BJ (cell line): ENCODE measurements at regions not wholly inside any gene's neighbourhood (a gene's known extent, or its start where the extent isn't known, plus 50 kb on each side); places are given as distances from the start of the nearest gene placed in this dataset.
"Not testable (repeated sequence)": the region's sequence is repeated elsewhere in the genome, so short reads cannot be mapped to it uniquely, and the experiment has no call there.

Experiments used
- CTCF ChIA-PET: fragments of 350-600 bp; formaldehyde crosslinking; extraction: SDS; loops from one replicate; lab custom pipeline; 2021; ENCODE audit warnings: antibody characterized with exemption, inconsistent platforms; lab: Yijun Ruan, JAX
- POLR2A ChIA-PET: fragments of 300-600 bp; sonication (Branson Sonifier 250); formaldehyde crosslinking; extraction: SDS; loops from one replicate; lab custom pipeline; 2021; ENCODE audit warnings: antibody characterized with exemption; lab: Charles Lee
- DNase-seq: peaks from one replicate; pipeline ENCODE4 v3.0.0-alpha.2; 2011; ENCODE audit warnings: low read depth
- H3K27me3 ChIP-seq: 2 replicates; pipeline ENCODE4 v1.6.0; 2011; ENCODE audit warnings: low read length; ENCODE audit not compliant: control insufficient read depth, insufficient read depth
- H3K36me3 ChIP-seq: 2 replicates; pipeline ENCODE4 v1.5.1; 2011; ENCODE audit warnings: low read length; ENCODE audit not compliant: control insufficient read depth, insufficient read depth
- H3K4me3 ChIP-seq: 2 replicates; pipeline ENCODE4 v1.5.1; 2011; ENCODE audit warnings: low read depth, mild to moderate bottlenecking, control low read depth, low read length
- CTCF ChIP-seq: IDR thresholded peaks from 2 replicates; pipeline ENCODE4 v1.5.1; 2011; ENCODE audit warnings: low read depth, mild to moderate bottlenecking, control low read depth, inconsistent platforms, low read length, moderate library complexity; ENCODE audit not compliant: insufficient read depth

- DNase-seq, result no peak
- Histone ChIP-seq H3K27me3 (peaks cover 5% of the 10 kb centered on the region; the same call in 1 of the 2 replicates), H3K4me3 (no peak overlapping the region), H3K36me3 (no peaks in the 10 kb centered on the region)
- ChIA-PET POLR2A (no interaction called here), CTCF (no interaction called here)
- TF ChIP-seq CTCF, result no peak
Observed at GRCh38 chr6:15016813-15017212, 229.1 kb upstream of the JARID2 start.

GRCh38 chr6:15017261-15017660, 228.6 kb upstream of the JARID2 start:
- TF ChIP-seq CTCF, result no peak
- H3K36me3 ChIP-seq, result no peaks in the 10 kb centered on the region
- ChIA-PET POLR2A (no interaction called here), CTCF (no interaction called here)
- no peak for DNase-seq
- peaks cover 5% of the 10 kb centered on the region; the same call in 1 of the 2 replicates for H3K27me3 ChIP-seq
- no peak overlapping the region for H3K4me3 ChIP-seq

GRCh38 chr6:15017803-15018202, 228.1 kb upstream of the JARID2 start:
- H3K36me3 ChIP-seq, result no peaks in the 10 kb centered on the region
- POLR2A ChIA-PET, result no interaction called here
- TF ChIP-seq CTCF, result no peak
- H3K27me3 ChIP-seq, result peaks cover 5% of the 10 kb centered on the region; the same call in 1 of the 2 replicates
- no peak overlapping the region for H3K4me3 ChIP-seq
- CTCF ChIA-PET, result no interaction called here
- no peak for DNase-seq

GRCh38 chr6:15020119-15020770, 225.6 kb upstream of the JARID2 start:
- POLR2A ChIA-PET, result no interaction called here

GRCh38 chr6:15021074-15021473, 224.8 kb upstream of the JARID2 start:
- ChIA-PET CTCF (no interaction called here), POLR2A (no interaction called here)
- TF ChIP-seq CTCF, result no peak
- Histone ChIP-seq H3K36me3 (no peaks in the 10 kb centered on the region), H3K4me3 (no peak overlapping the region), H3K27me3 (peaks cover 5% of the 10 kb centered on the region; the same call in 1 of the 2 replicates)
- DNase-seq, result no peak

More at GRCh38 chr6:15020119-15020770, 225.6 kb upstream of the JARID2 start:
- peaks cover 5% of the 10 kb centered on the region; the same call in 1 of the 2 replicates for H3K27me3 ChIP-seq
- H3K4me3 ChIP-seq, result no peak overlapping the region
- H3K36me3 ChIP-seq, result no peaks in the 10 kb centered on the region
- no peak for TF ChIP-seq CTCF
- no peak for DNase-seq
- CTCF ChIA-PET, result no interaction called here

- H3K27me3 ChIP-seq, DNase-seq, POLR2A ChIA-PET, H3K4me3 ChIP-seq, H3K36me3 ChIP-seq: not testable (repeated sequence)
- CTCF ChIA-PET, result interaction anchor here (0.7 kb wide), 1 partner anchor 565 kb away, joined by 3 read pairs; no protein-coding TSS in a partner anchor
Observed at GRCh38 chr6:15023018-15023417, 222.9 kb upstream of the JARID2 start.
